ENCODE measurements at regions not wholly inside any gene's neighbourhood (a gene's known extent, or its start where the extent isn't known, plus 50 kb on each side); places are given as distances from the start of the nearest gene placed in this dataset.

DNA sequence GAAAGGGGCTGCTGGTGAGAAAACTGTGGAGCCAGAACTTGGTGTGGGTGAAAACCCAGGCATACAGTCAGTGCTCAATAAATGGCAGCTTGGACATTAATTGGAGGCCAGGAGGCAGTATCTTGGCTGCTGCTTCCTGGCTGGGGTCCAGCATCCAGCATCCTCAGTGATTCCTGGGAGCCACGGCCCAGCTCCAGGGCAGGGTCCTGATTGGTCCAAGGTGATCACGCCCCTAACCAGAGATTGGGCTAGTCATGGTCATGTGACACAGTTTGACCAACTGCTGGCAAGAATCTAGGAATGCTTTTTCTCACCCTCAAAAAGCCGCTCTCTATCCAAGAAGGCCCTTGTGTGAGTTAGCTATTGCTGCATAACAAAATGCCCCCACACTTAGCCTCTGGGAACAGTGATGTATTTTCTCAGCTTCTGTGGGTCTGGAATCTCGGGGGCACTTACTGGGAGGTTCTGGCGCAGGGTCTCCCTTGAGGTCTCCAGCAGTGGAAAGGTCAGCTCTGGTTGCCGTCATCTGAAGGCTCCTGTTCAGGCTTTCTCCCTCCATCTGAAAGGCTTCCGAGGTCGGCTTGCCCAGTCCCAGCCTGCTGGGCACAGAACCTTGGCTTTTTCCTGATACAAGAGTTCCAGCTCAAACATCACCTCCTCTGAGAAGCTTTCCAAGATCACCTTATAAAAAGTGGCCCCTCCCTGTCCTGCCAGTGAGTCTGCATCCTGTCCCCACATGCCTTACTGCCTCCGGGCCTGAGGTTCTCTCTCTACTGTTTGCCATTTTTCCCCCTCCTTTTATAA is 119.2 kb upstream of the NCOR2 start:
- no peak for DNase-seq

DNA sequence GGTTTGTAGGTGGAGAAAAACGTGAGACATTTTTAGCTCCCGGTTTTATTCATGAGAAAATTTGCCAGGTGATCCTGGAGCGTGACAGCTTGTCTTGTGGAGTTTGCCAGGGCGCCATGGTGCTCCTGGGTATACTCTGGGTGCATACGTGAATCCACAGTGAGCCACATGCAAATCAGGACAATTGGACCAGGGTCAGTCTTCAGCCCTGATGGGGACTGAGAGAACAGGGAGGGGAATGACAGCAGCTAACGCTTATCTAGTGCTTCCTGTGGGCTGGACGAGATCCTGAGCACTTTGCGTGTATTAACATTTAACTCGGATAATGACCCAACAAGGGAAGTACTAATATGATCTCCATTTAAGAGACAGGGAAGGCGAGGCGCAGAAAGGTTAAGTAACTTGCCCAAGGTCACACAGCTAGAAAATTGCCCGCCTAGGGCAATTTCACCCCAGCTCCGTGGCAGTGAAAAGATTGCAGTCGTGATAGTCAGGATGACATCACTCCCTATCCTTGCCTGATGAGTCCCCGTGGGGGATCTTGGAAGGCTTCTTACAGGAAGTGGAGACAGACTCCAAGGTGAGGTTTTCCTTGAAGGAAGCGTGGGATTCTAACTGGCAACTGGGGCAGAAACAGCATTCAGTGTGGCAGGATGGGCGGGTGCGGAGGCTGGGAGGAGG is 118.4 kb upstream of the NCOR2 start:
- DNase-seq = no peak

DNA sequence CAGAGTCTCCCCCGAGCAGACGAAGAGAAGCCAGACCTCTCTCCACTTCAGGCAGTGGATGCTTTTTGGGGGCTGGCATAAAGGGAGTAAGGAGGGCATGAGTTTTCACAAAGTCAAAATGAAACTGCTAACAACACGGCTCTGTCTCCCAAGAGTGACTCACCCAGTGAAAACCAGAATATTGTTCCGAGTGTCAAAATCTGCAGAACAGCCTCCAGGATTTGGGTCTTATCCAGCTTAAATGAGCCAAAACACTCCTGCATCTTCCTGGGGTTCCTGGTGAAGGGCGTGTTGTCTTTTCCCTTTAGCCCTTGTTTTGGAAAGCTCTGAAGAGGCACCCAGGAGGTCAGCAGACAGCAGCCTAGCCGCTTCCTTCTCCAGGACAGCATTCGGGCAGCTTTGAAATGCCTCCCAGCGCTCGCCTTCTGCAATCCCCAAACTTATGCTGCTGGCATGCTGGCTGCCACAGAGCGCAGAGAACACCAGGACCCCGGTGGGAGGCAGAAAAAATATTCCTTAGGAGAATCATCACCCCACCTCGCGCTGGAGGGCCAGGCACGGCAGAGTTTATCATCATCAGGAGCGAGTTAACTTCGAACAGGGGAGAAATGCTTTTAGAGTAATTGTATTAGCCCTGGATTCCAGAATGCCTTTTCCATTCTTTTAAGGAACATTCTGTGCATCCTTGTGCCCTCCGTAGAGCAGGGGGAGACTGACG is 117.7 kb upstream of the NCOR2 start:
- DNase-seq = no peak

DNA sequence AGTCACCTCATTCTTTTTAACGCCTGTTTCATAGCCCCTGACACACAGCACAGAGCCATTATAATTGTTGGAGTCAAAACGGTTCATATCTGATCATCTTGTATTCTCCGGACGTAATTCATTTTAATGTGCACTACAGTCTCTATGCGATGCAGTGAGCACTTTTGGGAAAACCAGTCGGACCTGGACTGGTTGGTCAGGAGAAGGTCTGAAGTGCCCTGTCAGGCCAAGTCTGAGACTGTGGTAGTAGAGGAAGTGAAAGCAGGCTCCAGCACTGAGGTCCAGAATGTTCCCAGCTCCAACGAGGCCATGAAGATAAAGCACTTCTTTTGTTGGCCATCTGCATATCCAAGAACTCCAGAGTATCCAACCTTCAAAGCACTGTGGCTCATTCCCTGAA is 117.1 kb upstream of the NCOR2 start:
- DNase-seq = no peak

DNA sequence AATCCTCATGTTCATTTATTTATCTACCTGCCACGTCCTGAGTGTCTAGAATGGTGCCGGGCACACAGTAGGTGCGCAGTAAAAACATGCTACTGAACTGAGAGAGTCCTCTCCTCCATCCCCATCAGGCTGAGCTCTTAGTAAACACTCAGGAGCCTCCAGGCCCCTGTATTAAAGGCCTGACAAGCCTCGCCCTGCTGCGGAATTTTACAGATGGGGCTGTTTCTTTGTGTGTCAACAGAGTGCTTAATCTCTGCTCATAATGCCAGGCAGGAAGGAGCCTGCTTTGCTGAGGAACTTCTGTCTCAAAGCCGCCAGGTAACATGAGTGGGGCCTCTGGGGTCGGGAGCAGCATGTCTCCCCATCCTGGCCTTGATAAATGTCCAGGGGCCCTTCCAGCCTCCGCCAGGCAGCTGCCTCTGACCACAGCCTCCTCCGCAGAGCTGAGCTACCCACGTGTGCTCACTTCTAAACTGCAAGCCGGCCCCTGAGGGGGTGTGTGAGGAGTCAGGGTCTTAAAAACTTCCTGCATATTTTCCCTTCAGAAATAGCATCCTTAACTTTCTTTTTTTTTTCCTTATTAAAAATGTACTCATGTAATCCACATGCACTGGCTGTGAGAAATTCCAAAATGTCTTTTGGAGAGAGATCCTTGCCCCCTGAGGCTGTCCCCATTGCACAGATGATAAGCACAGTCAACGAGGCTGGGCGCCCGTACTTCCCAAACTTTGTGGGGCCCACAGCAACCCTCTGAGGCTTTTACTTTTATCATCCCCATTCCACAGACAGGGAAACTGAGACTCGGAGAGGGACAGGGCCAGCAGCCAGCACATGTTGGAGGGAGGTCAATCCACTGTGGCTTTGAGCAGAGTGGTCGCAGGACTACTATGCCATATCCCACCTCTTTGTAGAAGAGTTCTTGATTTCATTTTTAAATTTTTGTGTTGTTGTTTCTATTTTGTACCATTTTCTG is 116.0 kb upstream of the NCOR2 start:
- no peak for DNase-seq

DNA sequence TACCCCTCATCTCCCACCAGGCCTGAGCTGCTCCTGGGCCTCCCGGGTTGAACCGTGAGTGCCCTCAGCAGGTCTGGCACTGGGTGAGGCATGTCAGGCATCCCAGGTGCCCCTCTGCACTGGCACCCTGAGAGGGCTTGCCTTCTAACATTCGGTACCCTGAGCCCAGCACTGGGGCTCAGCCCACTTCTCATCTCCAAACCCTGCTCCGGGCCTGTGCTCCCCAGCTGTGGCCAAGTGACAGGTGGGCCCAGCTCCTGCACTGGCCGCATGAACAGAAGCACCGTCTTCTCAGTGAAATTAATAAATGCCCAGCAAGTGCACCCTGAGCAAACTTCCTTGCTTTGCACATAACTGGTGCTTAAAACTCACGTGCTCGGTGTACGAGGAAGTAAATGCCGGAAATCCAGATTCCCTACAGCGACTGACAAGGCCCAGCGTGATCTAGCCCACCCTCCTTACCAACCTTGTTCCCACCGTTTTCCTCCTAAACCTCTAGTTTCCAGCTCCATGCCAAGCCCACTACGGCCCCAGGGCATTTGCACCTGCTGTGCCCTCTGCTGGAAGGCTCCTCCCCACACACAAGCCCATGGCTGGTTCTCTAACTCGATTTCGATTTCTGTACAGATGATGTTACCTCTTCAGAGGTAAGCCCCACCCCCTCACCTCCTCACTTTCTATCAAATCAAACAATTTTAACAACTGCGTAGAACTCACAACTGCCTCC is 115.2 kb upstream of the NCOR2 start:
- DNase-seq = no peak

DNA sequence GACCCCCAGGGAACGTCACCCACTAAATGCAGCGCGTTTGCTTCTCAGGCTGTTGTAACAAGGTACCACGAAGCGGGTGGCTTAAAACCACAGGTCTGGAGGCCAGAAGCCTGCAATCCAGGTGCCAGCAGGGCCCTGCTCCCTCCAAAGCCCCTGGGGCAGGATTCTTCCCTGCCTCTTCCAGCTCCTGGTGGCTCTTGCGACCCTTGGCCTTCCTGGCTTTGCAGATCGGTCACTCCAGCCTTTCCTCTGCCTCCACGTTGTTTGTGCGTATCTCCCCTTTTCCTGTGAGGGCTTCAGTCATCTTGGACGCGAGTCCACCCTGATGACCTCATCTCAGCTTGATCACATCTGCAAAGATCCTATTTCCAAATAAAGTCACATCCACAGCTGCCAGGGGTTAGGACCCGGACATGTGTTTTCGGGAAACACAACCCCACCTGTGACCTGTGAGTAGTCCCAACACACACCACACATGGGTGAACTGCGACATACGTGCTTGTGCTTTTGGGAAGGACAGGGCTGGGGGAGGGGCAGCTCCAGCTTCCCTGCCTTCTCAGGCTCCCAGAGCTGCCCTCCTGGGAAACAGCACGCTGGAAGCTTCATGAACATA is 114.5 kb upstream of the NCOR2 start:
- DNase-seq = peak; percentile 53

DNA sequence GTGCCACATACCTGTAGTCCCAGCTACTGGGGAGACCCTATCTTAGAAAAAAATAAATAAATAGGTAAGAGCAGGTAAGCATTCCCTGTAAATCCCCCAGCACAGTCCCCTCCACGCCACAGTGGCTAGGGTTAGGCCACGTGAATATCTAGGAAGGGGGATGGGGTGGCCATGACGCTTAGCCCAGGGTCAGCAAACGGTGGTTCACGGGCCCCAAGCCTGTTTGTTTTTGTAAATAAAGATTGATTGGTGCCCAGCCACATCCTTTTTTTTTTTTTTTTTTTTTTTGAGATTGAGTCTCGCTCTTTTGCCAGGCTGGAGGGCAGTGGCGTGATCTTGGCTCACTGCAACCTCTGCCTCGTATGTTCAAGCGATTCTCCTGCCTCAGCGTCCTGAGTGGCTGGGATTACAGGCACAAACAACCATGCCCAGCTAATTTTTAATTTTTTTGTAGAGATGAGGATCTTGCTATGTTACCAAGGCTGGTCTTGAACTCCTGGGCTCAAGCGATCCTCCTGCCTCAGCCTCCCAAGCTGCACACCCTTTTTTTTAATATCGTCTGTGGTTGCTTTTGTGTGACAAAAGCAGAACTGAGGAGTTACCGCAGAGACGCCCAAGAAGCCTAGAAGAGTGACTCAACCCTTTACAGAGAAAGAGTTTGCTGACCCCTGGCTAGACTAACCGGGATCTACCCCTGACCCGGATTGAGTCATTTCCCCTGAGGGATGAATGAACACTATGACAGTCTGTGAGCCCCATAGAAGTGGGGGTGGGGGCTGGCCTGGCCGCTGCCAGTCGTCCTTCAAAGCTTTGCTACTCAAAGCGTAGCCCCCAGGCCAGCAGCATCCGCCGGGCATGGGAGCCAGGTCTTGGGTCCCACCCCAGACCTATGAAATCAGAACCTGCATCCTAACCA is 113.7 kb upstream of the NCOR2 start:
- DNase-seq = no peak

DNA sequence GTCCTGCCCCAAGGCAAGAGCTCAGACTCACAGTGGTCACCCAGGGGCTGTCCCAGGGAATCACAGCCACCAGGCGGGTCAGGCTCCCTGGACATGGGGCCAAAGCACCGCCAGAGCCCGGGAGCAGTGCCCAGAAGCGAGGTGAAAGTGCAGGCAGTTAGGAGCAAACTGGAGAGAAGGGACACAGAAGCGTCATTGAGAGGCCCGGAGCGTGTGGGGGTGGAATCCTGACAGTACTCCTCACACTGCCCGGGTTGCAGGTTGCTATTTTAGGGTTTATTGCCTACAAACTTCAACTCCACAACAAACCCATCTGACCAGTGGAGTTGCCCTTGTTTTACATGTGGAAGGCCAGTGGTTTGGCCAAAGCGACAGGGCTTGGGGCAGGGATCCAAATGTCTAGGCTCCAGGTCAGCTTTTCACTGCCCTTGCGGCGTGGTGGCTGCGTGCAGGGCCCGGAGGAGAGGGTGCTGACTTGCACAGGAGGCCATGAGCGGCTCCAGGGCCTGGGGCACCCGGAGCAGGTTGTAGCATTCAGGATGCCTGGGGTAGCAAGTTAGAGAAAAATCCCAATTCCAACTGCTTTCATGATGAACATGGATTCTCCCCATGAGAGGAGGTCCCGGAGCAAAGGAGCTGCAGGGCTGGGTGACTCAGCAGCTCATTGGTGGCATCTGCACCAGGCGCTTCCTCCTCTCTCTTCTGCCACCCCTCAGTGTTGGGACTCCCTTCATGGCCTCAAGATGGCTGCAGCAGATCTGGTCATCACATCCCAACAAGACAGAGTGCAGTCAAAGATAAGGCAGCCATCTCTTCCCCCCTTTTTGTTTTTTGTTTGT is 112.3 kb upstream of the NCOR2 start:
- DNase-seq = no peak

DNA sequence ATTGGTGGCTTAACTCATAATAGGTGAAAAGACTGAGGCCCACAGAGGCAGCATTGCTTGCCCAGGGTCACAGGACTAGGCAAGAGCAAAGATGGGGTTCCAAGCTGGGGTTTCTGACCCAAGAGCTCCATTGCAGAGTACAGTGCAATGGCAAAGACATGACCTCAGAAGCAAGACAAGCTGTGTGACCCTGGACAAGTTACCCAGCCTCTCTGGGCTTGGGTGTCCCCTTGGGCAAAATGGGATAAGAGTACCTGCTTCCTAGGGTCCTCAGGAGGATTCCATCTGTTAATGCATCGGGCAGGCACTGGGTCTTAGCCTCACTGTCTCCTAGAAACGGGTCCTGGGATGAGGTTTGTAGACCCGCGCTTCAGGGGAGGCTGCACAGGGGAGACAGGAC is 111.6 kb upstream of the NCOR2 start:
- DNase-seq = no peak

DNA sequence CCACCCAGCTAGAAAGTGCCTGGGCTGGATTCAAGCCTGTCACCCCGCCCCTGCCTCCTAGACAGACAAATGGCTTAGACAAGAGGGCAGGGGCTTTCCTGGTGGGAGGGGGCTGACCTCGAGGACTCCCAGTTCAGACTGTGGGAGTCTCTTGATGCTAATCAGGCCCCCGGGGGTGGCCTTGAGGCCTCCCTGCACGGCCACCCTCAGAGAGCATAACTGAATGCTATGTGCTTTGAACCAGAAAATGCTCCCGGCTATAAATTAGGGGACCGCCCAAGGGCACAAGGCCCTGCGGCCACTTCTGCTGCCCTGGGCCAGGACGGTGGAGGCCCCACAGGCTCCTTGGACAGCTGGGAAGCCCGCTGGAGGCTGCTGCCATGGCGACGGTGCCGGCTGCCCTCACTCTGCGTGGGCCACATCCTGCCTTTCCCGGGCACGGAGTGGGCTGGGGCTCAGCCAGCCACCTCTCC is 111.0 kb upstream of the NCOR2 start:
- DNase-seq = no peak

DNA sequence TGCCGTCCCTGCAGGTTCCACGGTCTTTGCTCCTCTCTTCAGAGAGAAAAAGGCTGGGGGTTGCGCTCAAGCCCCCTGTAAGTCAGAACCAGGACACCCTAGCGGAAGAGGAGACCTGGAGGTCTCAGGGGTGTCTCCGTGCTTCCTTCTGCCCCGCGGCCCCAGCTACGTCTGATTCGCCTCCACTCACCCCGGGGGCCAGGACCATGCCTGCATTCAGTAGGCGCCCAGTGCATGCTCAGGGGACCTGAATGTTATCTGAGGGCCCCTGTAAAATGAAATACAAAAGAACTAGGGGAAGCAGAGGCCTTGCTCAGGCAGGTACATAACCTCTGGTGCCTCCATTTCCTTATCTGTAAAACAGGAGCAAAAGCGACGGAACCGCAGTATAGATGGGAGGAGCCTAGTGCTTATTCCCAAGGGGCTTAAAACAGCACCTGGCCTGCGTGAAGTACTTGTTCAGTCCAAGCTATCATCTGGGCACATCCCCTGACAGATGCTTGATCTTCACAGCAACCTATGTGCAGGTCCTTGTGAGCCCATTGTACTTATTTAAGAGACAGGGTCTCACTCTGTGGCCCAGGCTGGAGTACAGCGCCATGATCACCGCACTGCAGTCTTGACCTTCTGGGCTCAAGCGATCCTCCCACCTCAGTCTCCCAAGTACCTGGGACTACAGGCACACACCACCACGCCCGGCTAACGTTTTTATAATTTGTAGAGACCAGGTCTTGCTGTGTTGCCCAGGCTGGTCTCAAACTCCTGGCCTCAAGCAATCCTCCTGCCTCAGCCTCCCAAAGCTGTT is 110.3 kb upstream of the NCOR2 start:
- DNase-seq = no peak

DNA sequence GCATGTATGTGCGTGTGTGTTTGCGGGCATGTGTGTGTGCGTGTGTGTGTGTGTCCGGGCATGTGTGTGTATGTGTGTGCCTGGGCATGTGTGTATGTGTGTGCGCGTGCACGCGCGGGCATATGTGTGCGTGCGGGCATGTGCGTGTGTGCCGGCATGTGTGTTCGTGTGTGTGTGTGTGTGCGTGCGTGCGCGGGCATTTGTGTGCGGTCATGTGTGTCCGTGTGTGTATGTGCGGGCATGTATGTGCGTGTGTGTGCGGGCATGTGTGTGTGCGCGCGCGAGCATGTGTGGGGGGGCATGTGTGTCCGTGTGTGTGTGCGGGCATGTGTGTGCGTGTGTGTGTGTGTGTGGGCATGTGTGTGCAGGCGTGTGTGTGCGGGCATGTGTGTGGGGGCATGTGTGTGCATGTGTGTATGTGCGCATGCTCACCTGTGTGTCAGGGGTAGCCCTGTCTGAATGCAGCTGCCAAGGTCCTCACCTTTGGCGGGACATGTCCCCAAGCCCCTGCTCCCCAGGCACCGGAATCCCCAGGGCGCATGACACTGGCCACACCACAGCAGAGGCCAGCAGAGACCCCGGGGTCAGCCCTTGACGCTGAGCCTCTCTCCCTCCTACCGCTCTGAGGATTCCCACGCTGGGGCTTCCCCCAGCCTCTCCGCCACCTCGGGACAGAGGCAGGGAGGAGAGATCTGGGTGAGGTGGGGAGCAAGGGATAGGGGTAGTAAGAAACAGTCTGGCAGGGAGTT is 109.5 kb upstream of the NCOR2 start:
- DNase-seq = no peak

DNA sequence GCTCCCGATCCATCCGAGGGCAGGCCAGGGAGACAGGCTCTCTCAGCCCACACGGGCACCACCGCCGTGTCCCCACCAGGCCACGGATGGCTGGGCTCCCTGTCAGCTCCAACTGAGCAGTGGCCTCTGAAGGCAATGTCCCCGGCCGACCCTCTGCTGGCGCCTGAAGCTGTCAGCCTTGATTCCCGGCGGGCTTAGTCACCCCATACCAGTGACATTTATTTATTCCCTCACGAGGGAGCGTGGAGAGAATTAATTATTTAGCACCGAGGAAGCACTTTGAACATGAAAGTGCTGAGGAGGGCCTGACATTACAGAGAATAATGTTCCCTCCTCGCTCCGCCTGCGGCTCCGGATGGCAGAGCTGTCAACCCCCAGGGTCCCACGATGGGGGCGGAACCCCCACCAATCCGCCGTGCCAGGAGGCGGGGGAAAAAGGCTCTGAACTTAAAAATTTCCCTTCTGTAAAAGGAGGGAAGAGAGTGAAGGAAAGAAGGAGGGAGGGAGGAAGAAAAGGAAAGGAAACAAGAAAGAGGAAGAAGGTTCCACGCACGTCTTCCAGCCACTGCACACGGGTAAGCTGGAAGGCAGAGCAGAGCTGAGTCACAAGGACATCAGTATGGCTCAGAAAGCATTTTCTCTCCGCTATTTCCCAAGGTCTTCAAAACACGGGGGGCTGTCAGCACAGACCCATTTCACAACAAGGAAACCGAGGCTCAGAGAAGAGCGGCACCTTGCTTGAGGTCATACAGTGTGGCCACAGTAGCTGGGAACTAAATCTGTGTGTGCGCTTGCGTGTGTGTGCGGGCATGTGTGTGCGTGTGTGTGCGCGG is 108.7 kb upstream of the NCOR2 start:
- DNase-seq = no peak

DNA sequence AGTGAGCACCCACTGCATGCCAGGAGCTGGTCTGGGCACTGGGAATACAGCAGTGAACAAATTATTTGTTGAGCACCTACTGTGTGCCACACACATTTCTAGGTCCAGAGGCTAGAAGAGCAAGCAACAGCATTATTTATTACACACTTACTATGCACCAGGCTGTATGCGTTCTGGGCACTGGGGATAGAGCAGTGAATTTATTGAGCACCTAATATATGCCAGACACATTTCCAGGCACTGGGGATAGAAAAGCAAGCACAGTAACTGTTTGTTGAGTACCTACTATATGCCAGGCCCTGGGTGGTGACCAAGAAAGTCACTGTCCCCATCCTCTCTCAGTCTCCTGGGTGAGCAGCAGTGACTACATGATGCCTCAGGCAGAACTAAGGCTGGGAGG is 107.5 kb upstream of the NCOR2 start:
- no peak for DNase-seq

DNA sequence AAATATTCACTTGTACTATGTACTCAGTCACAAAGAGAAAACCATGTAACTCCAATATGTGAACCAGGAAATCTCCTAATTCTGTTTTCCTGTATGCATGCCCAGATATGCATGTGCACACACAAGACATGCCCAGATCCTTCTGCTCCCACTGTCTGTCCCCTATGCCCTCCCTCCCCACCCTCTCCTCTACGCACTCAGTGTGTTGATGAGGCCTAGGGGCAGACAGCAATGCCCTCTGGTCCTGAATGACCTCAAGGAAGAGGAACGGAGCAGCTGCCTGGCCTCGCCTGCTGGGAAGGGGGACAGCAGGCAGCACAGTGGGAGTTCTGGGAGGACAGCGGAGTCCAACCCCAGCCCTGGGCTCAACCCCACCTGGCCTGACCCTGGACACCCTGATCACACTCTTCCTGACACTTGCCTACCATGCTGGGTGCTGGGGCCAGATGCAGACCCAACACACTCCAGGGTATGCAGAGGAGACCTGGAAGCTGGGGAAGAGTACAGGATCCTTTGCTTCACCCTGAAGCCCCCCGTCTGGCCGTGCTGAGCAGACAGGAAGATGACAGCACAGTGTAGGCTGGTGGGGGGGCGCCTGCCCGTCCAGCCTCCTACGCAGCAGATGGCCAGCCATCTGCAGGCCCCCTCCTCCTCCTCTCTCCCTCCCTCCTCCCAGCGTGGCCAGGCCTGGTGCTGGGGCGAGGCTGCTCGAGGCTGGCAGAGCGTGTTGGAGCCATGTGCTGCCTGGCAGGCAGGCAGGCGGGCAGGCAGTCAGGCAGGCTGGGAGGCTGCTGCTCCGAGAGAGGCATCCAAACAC is 106.6 kb upstream of the NCOR2 start:
- DNase-seq = peak; percentile 62

All from right forelimb (tissue), 1 donor.